ENCODE measurements at regions not wholly inside any gene's neighbourhood (a gene's known extent, or its start where the extent isn't known, plus 50 kb on each side); places are given as distances from the start of the nearest gene placed in this dataset.

DNA sequence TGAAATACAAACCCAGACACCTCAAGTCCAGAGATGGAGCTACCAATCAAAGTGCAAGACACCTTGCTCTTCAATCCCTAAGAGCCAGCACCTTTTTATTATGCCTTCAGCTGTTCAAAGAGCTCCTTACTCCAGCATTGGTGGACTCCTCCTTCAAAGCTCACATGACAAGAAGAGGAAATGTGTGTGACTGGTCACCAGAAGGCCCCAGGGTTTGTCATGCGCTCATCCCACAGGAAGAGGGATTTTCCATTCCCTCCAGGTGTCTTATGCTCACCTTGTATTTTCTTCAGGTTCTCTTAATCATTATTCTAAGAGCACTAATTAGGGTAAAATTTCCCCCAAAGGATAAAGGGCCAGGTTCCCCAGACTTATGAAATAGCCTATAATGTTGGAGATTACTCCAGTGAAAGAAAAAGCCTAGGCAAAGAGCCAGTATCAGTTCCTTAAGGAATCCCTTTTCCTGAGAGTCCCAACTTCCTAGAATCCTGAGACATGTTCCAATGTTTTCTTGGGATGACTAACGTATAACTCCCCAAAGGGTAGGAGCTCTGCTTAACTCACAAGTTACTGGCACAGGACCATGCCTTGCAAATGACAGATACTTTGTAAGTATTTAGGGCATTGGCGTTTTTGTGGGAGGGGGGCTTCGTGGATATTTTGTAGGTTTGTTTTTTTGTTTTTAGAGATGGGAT, 56.9 kb upstream of the SOX9 start:
- Mint-ChIP-seq H3K4me3 (no peak overlapping the region), H3K9me3 (peaks cover 0 to 6% (median 0%) of the 10 kb centered on the region in 8 donors), H3K27me3 (no peaks in the 10 kb centered on the region), H3K4me1 (no peaks in the 10 kb centered on the region), H3K27ac (no peak overlapping the region), H3K36me3 (no peaks in the 10 kb centered on the region)
- H3K4me3 ChIP-seq (ENCODE audit: low read length in 2 of 2) = no peak overlapping the region
- H3K27me3 ChIP-seq (ENCODE audit: insufficient read depth, low read length) = no peaks in the 10 kb centered on the region
- H3K36me3 ChIP-seq (ENCODE audit: insufficient read depth, low read length) = no peaks in the 10 kb centered on the region
- no peak overlapping the region for H3K27ac ChIP-seq (ENCODE audit: low read depth, low read length)
- H3K9me3 ChIP-seq (ENCODE audit: control insufficient read depth in 1 of 2, low read length in 2 of 2) = no peaks in the 10 kb centered on the region
- no peaks in the 10 kb centered on the region for H3K4me1 ChIP-seq (ENCODE audit: insufficient read depth, low read length)
- intact Hi-C loops (cut with micrococcal nuclease) = no loop called here
- ChIA-PET CTCF (ENCODE audit: partially characterized antibody) (no interaction called here), POLR2A (ENCODE audit: partially characterized antibody) (no interaction called here)
- DNase-seq = no peak

DNA sequence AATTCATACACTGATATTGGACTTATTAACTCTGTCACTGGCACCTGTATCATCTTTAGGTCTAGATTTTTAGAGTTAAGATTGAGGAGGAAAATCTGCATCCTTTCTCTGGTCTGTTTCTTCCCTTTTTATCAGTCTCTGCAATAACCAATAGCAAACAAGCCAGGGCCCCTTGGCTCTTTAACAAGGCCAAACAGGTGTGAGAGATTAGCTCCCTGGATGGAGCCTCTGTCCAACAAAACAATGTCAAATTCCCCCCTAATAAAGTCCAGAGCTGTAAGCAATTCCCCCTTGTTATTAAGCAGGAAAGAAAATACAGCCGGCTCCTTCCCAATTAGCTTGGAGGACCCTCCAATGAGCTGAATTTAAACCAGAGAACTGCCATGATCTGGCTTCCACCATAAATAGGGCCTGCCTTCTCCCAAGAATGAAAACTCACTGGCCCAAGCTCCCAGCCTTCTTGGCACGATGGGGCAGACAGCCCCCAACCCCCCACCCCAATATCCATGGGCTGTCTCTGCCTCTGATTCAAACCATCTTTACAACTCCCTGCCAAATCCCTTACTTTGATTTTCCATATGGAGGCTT, 56.1 kb upstream of the SOX9 start:
- Mint-ChIP-seq H3K4me3 (no peak overlapping the region), H3K9me3 (peaks cover 0 to 6% (median 0%) of the 10 kb centered on the region in 8 donors), H3K27ac (no peak overlapping the region), H3K27me3 (no peaks in the 10 kb centered on the region), H3K4me1 (no peaks in the 10 kb centered on the region), H3K36me3 (no peaks in the 10 kb centered on the region)
- Histone ChIP-seq H3K9me3 (ENCODE audit: control insufficient read depth in 1 of 2, low read length in 2 of 2) (no peaks in the 10 kb centered on the region), H3K27me3 (ENCODE audit: insufficient read depth, low read length) (no peaks in the 10 kb centered on the region), H3K4me1 (ENCODE audit: insufficient read depth, low read length) (no peaks in the 10 kb centered on the region), H3K36me3 (ENCODE audit: insufficient read depth, low read length) (no peaks in the 10 kb centered on the region), H3K4me3 (ENCODE audit: low read length in 2 of 2) (no peak overlapping the region), H3K27ac (ENCODE audit: low read depth, low read length) (no peak overlapping the region)
- intact Hi-C loops (cut with micrococcal nuclease) = no loop called here
- ChIA-PET CTCF (ENCODE audit: partially characterized antibody) (no interaction called here), POLR2A (ENCODE audit: partially characterized antibody) (no interaction called here)
- no peak for DNase-seq

DNA sequence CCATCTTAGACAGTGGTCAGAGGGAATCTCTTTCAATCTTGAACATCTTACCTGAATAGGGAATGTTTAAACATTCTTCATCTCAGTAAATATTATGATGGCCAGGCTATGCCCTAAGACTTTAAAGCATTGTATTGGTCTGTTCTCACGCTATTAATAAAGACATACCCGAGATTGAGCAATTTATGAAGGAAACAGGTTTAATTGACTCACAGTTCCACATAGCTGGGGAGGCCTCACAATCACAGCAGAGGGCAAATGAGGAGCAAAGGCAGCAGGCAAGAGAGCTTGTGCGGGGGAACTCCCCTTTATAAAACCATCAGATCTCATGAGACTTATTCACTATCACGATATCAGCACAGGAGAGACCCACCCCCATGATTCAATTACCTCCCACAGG, 55.3 kb upstream of the SOX9 start:
- H3K27me3 ChIP-seq (ENCODE audit: insufficient read depth, low read length) = no peaks in the 10 kb centered on the region
- intact Hi-C loops (cut with micrococcal nuclease) = no loop called here
- H3K27ac ChIP-seq (ENCODE audit: low read depth, low read length) = no peak overlapping the region
- no peak for DNase-seq
- no peaks in the 10 kb centered on the region for H3K36me3 Mint-ChIP-seq
- ChIA-PET POLR2A (ENCODE audit: partially characterized antibody) (no interaction called here), CTCF (ENCODE audit: partially characterized antibody) (no interaction called here)
- H3K27me3 Mint-ChIP-seq = no peaks in the 10 kb centered on the region
- H3K4me1 ChIP-seq (ENCODE audit: insufficient read depth, low read length) = no peaks in the 10 kb centered on the region
- H3K27ac Mint-ChIP-seq = no peak overlapping the region
- H3K4me3 Mint-ChIP-seq = no peak overlapping the region
- peaks cover 0 to 6% (median 0%) of the 10 kb centered on the region in 8 donors for H3K9me3 Mint-ChIP-seq
- no peaks in the 10 kb centered on the region for H3K9me3 ChIP-seq (ENCODE audit: control insufficient read depth in 1 of 2, low read length in 2 of 2)
- H3K4me3 ChIP-seq (ENCODE audit: low read length in 2 of 2) = no peak overlapping the region
- no peaks in the 10 kb centered on the region for H3K4me1 Mint-ChIP-seq
- no peaks in the 10 kb centered on the region for H3K36me3 ChIP-seq (ENCODE audit: insufficient read depth, low read length)

DNA sequence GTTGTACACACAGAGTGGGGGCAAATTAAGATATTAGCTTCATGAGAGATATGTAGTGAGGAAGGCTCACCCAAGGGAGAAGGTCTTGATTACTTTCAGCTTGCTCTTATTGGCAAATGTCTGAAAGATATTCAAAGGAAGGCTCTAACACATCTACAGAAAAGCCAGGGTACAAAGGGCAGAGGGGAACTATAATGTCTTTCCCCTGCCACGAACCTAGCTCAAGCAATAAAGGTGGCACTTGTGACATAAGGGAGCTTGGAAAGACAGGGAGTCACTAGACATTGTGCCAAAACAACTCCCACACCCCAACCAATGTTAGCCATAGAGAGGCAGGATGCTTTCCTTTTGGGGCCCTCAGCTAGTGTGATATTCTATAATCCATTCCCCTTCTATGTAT, 52.2 kb upstream of the SOX9 start:
- Histone ChIP-seq H3K27ac (ENCODE audit: low read depth, low read length) (no peak overlapping the region), H3K27me3 (ENCODE audit: insufficient read depth, low read length) (no peaks in the 10 kb centered on the region), H3K9me3 (ENCODE audit: control insufficient read depth in 1 of 2, low read length in 2 of 2) (no peaks in the 10 kb centered on the region), H3K36me3 (ENCODE audit: insufficient read depth, low read length) (no peaks in the 10 kb centered on the region), H3K4me3 (ENCODE audit: low read length in 2 of 2) (no peak overlapping the region), H3K4me1 (ENCODE audit: insufficient read depth, low read length) (no peaks in the 10 kb centered on the region)
- H3K4me1 Mint-ChIP-seq = no peaks in the 10 kb centered on the region
- H3K27ac Mint-ChIP-seq = no peak overlapping the region
- POLR2A ChIA-PET (ENCODE audit: partially characterized antibody) = no interaction called here
- CTCF ChIA-PET (ENCODE audit: partially characterized antibody) = no interaction called here
- intact Hi-C loops (cut with micrococcal nuclease) = no loop called here
- no peaks in the 10 kb centered on the region for H3K36me3 Mint-ChIP-seq
- H3K9me3 Mint-ChIP-seq = peaks cover 0 to 5% (median 0%) of the 10 kb centered on the region in 8 donors
- H3K4me3 Mint-ChIP-seq = no peak overlapping the region
- DNase-seq = no peak
- no peaks in the 10 kb centered on the region for H3K27me3 Mint-ChIP-seq

DNA sequence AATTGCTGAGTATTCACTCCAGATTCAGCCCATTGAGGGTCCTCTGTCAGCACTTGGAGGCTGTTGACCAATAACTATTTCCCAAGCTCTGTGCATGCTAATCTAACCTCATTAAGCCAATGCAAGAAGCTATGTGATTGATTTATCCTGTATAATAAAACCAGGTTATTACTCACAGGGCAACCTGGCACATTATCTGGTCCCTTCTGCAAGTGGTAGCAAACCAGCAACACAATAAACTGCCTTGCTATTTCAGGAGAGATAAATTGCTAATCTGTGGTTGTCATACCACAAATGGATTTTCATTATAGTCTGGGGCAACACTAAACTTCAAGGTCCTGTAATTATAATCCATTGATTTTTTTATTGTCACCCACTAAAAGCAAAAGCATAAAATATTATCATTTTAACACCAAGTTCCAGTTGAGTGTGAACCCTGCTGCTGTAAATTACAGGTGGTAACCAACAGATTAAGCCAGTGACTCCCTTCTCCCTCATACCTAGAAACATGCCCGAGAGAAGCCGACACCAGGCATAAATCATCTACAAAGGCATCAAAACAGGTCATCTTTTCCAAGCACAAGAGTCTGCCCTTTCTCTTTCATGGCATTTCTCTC, 51.1 kb upstream of the SOX9 start:
- Histone ChIP-seq H3K9me3 (ENCODE audit: control insufficient read depth in 1 of 2, low read length in 2 of 2) (no peaks in the 10 kb centered on the region), H3K4me1 (ENCODE audit: insufficient read depth, low read length) (no peaks in the 10 kb centered on the region), H3K27ac (ENCODE audit: low read depth, low read length) (no peak overlapping the region), H3K4me3 (ENCODE audit: low read length in 2 of 2) (no peak overlapping the region), H3K36me3 (ENCODE audit: insufficient read depth, low read length) (no peaks in the 10 kb centered on the region), H3K27me3 (ENCODE audit: insufficient read depth, low read length) (no peaks in the 10 kb centered on the region)
- H3K4me3 Mint-ChIP-seq = no peak overlapping the region
- H3K27me3 Mint-ChIP-seq = peaks cover 0 to 2% of the 10 kb centered on the region in 2 donors
- no peaks in the 10 kb centered on the region for H3K4me1 Mint-ChIP-seq
- CTCF ChIA-PET (ENCODE audit: partially characterized antibody) = no interaction called here
- DNase-seq = no peak
- H3K27ac Mint-ChIP-seq = no peak overlapping the region
- peaks cover 0 to 5% (median 0%) of the 10 kb centered on the region in 8 donors for H3K9me3 Mint-ChIP-seq
- intact Hi-C loops (cut with micrococcal nuclease) = no loop called here
- no peaks in the 10 kb centered on the region for H3K36me3 Mint-ChIP-seq
- POLR2A ChIA-PET (ENCODE audit: partially characterized antibody) = no interaction called here

Data from CD4-positive, alpha-beta memory T cell (primary cell).